GM19395 (cell line): ENCODE measurements at regions not wholly inside any gene's neighbourhood (a gene's known extent, or its start where the extent isn't known, plus 50 kb on each side); places are given as distances from the start of the nearest gene placed in this dataset.
A peak's percentile ranks its signal among the peaks of the same experiment; 100 is the strongest.

Experiments
- ATAC-seq: cut with Tn5 transposase; IDR thresholded peaks from one replicate; pipeline ENCODE4 v1.9.1; 2021; ENCODE audit warnings: mild to moderate bottlenecking, moderate library complexity; ENCODE audit not compliant: unreplicated experiment

DNA sequence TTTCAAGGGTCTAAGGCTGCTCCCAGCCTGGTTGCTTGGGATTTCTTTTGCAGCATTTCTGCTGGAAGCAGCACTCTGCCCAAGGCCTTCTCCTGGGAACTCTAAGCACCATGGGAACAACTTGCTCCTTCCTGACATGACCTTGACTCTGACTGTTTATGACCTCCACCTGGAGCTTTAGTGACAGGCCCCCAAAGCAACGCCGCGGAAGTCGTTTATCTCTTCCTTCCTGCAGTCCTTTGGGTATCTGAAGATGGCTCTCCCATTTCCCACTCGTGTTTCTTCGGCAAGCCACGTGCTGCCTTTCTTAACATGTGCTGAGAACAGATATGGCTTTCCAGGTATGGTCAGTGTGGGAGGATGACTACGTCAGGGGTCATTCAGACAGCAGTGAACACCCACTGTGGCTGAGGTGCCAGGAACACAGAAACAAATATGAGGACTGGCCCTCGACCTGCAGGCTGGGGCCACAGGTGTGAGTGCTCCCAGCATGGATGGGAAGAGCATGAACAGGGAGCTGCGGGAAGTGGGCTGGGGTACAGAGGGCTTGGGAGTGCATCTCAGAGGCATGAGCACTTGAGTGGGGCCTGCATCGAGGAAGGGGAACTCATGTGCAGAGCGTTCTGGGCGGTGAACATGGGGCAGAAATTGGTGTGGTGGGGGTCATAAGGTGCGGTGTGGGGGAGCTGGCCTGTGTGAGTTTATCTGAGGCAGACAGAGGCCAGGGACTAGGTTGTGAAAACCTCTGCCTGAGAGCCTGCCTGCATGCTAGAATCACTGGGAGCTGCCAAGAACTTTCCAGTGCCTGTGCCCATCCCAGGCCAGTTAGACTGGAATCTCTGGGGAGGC, 140.5 kb downstream of the TSN start:
- no peak for ATAC-seq

DNA sequence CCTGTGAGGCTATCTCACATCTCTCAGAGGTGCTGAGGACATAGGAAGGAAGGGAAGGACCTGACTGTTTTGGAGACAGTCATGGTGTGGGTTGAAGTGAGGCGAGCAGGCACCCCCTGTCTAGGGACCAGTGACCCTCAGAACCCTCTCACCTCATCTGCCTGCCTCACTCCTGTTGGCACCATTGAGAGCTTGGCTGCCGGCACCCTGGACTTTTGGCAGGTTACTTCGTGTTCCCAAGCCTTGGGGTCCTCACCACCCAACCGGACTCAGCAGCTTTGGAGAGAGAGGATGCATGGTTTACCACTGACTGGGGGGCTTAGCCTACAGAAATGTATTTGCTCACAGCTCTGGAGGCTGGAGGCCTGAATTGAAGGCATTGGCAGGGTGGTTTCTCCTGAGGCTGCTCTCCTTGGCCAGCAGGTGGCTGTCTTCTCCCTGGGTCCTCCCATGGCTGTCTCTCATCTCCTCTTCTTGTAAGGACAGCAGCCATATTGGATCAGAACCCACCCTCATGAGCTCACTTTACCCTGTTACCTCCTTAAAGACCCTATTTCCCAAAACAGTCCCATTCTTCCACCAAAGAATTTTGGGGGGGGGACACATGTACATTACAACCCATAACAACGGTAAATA, 142.0 kb downstream of the TSN start:
- ATAC-seq, result peak; percentile 88

- no peak for ATAC-seq
These were observed 143.0 kb downstream of the TSN start for GRCh38 chr2:121898483-121898882.

DNA sequence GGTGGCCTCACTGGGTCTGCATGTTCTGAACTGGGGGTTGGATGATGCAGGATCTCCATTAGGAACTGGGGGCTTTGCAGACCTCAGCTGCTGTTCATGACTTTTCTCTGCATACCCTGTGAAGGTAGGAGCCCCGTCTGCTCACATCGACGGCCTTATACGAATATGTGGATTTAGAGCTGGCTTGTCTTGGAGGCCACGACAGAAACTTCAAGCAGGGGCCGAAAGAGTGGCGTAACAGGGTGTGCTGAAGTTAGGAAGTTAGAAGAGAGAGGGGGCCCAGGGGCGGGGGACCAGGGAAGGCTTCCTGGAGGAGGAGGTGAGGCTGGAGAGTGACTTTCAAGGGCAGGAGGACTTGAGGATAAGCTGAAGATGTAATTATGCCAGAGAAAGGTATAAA, 144.9 kb downstream of the TSN start:
- no peak for ATAC-seq

GRCh38 chr2:121902171-121902591, 146.7 kb downstream of the TSN start:
- no peak for ATAC-seq

GRCh38 chr2:121902616-121903015, 147.2 kb downstream of the TSN start:
- no peak for ATAC-seq

DNA sequence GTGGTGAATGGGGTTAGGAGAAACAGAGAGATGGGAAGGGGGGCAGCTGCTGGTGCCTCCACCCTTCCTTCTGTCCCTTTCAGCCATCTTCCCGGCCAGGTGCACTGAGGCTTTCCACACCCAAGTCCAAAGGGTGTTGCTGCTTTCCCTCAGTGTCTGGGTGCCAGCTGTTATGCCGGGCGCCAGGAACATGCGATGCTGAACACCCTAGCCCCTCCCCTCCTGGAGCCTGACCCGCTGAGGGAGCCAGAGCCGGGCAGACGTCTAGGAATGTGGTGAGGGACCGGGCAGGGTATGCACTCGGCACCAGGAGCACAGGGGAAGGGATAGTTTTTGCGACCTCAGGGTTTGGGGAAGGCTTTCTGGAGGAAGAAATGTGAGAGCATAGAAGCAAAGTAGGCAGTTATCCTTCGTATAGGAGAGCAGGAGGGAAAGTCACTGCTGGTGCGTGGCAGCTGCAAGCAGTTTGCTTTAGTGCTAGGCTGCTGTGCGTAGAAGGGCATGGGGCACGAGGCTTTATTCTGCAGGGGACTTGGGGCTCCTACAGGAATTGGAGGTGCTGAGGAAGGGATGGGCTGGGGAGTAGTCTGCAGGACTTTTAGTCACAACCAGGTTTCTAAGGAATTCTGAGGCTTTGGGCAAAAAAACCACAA, 147.7 kb downstream of the TSN start:
- no peak for ATAC-seq

GRCh38 chr2:121904656-121905055, 149.2 kb downstream of the TSN start:
- ATAC-seq, result no peak

- no peak for ATAC-seq
These were observed 149.8 kb downstream of the TSN start for GRCh38 chr2:121905201-121905600.

DNA sequence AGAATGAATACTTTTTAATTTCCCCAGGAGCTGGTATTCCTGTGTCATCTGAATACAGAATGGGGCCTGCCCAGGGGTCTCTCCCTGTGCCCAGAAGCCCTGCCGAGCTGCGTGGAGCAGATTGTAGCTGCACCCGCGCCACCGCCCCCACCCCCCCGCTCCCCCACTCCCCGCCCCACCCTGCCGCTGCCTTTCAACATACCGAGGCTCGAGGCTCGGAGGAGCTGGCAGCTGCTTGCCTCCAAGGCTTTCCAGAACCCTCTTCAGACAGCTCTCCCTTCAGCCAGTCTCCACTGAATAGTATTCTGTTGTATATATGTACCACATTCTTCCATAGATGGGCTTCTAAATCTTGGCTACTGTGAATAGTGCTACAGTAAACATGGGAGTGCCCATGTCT, 150.7 kb downstream of the TSN start:
- no peak for ATAC-seq

DNA sequence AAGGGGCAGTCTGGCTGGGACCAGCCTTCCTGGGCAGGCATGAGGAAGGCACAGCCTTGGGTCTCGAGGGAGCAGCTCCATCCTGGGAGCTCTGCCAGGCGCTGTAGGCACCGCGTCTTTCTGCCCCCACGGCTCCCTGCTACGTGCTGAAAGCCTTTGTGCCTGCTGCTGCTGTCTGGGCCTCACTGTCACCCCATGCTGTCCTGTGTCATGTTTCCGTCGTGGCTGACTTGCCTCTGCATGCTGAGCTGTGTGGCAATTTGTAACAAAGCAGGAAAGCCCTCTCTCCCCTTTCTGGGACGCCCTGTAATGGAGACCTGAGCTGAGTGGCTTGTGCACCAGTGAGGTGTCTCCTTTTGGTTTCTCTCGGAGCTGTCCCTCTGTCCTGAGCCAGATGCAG, 152.5 kb downstream of the TSN start:
- no peak for ATAC-seq

DNA sequence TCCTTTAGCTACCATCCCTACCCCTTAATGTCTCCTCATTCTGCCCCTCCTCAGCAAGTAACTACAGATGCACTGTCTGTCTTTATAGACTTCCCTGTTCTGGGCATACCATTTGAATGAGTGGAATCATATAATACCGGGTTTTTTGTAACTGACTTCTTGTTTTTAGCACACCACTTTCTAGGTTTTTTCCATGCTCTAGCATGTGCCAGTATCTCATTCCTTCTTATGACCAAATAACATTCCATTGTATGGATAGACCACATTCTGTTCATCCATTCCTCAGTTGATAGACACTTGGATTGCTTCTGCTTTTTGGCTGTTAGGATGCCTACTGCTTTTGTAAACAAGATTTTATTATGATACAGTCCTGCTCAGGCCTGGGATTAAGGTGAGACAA, 154.7 kb downstream of the TSN start:
- no peak for ATAC-seq

DNA sequence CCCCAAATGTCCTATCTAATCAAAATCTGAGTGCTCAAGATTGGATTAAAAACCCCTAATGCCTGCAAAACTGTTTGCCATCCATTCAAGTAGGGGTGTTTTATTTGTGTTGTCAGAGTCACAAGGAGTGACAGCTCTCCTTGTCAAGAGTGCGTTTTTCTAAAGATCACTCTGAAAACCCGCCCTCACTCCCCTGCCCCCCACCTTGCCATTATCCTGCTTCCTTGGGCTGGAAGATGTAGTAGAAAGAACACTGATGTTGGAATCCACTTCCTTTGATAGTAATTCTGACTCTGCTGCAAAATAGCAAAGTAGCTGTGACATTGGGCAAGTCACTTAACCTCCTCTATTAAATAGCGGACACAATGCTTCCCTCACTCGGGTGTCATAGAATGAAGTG, 155.6 kb downstream of the TSN start:
- ATAC-seq, result no peak

- ATAC-seq, result no peak
These were observed 161.7 kb downstream of the TSN start for GRCh38 chr2:121917143-121917542.

- ATAC-seq, result no peak
These were observed 162.8 kb downstream of the TSN start for GRCh38 chr2:121918231-121918630.

- ATAC-seq, result no peak
These were observed 164.4 kb downstream of the TSN start for GRCh38 chr2:121919803-121920202.

DNA sequence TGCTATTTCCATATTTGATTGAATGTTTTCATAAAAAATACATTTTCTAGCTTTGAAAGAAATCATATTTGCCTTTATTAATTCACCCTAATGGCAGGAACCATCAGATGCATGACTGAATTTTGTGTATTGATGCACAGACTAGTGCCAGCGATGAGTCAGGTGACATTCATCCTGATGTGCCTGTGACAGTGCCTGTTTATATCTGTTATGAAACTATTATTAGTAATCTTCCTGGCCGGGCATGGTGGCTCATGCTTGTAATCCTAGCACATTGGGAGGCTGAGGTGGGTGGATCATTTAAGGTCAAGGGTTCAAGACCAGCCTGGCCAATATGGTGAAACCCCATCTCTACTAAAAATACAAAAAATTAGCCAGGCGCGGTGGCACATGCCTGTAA, 170.0 kb downstream of the TSN start:
- no peak for ATAC-seq

GRCh38 chr2:121943285-121943684, 187.8 kb downstream of the TSN start:
- no peak for ATAC-seq

- no peak for ATAC-seq
These were observed 188.8 kb downstream of the TSN start for GRCh38 chr2:121944072-121944831.

DNA sequence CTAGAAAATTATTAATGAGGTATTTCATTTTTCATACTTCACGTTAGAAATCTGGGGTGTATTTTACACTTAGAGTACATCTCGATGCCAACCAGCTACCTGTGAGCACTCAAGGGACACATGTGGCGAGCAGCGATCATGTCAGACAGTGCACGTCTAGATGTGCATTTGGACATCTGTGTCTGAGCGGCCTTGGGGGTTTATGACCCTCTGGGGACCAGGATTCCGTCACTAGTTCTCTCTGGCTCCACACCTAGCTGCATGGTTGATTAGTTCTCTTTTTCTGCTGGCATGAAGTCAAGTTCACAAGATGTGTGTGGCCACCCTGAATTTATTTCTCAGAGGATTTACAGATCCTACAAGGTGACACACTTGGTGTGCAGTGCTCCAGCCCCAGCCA, 192.2 kb downstream of the TSN start:
- no peak for ATAC-seq

- ATAC-seq, result no peak
These were observed 193.8 kb downstream of the TSN start for GRCh38 chr2:121949271-121949670.
